OCI-LY7 (cell line): ENCODE measurements at regions not wholly inside any gene's neighbourhood (a gene's known extent, or its start where the extent isn't known, plus 50 kb on each side); places are given as distances from the start of the nearest gene placed in this dataset.

Source experiments
- BruUV-seq: library from RNA; stranded (reverse); fragments of 400-500 nt; replicated peaks from 2 replicates; lab custom pipeline; 2021; lab: Mats Ljungman, UMichigan
- CTCF ChIA-PET: fragments of 300-600 bp; sonication (Branson Sonifier 250); formaldehyde crosslinking; loops from one replicate; lab custom pipeline; 2022; ENCODE audit warnings: antibody characterized with exemption; ENCODE audit not compliant: unreplicated experiment; lab: Charles Lee
- POLR2A ChIA-PET: fragments of 300-600 bp; sonication (Branson Sonifier 250); formaldehyde crosslinking; loops from one replicate; lab custom pipeline; 2022; ENCODE audit warnings: antibody characterized with exemption; lab: Charles Lee
- DNase-seq: peaks from one replicate; pipeline ENCODE4 v3.0.0-alpha.2; 2015; ENCODE audit warnings: low spot score
- H2AFZ ChIP-seq: fragments of 200-600 bp; sonication (generic), shearing (Covaris generic); 2 replicates; pipeline ENCODE4 v1.6.1; 2014; ENCODE audit warnings: mild to moderate bottlenecking, antibody characterized with exemption, low read length, moderate library complexity
- H3K27ac ChIP-seq: fragments of 200-600 bp; sonication (generic); 2 replicates; pipeline ENCODE4 v1.5.1; 2014; ENCODE audit warnings: mixed run types, low read depth, mild to moderate bottlenecking, moderate library complexity, low read length, inconsistent platforms; ENCODE audit not compliant: poor library complexity, severe bottlenecking
- H3K36me3 ChIP-seq: fragments of 200-600 bp; sonication (generic); 2 replicates; pipeline ENCODE4 v1.6.1; 2014; ENCODE audit warnings: mild to moderate bottlenecking, antibody characterized with exemption, low read length, moderate library complexity, mixed read lengths; ENCODE audit not compliant: insufficient read depth
- H3K4me1 ChIP-seq: fragments of 200-600 bp; sonication (generic); 2 replicates; pipeline ENCODE4 v1.5.1; 2014; ENCODE audit warnings: mild to moderate bottlenecking, low read length; ENCODE audit not compliant: insufficient read depth, poor library complexity, severe bottlenecking
- H3K4me2 ChIP-seq: fragments of 200-600 bp; sonication (generic); 2 replicates; pipeline ENCODE4 v1.6.1; 2014; ENCODE audit warnings: mild to moderate bottlenecking, low read length
- H3K4me3 ChIP-seq: fragments of 200-600 bp; sonication (generic); 2 replicates; pipeline ENCODE4 v1.5.1; 2014; ENCODE audit warnings: mild to moderate bottlenecking, low read depth, low read length; ENCODE audit not compliant: poor library complexity, severe bottlenecking
- H3K79me2 ChIP-seq: fragments of 200-600 bp; sonication (generic); 2 replicates; pipeline ENCODE4 v1.6.1; 2016; ENCODE audit warnings: low read depth, mild to moderate bottlenecking, low read length, moderate library complexity, mixed read lengths; ENCODE audit not compliant: insufficient read depth
- H3K9me2 ChIP-seq: fragments of 200-600 bp; sonication (generic); 2 replicates; pipeline ENCODE4 v1.6.1; 2016; ENCODE audit warnings: mild to moderate bottlenecking, low read length, mixed read lengths; ENCODE audit not compliant: insufficient read depth
- H3K9me3 ChIP-seq: fragments of 200-600 bp; sonication (generic); 2 replicates; pipeline ENCODE4 v1.6.1; 2014; ENCODE audit warnings: mild to moderate bottlenecking, mixed run types, low read length, mixed read lengths
- H4K20me1 ChIP-seq: fragments of 200-600 bp; sonication (generic); 2 replicates; pipeline ENCODE4 v1.6.1; 2014; ENCODE audit warnings: mild to moderate bottlenecking, antibody characterized with exemption, low read length, moderate library complexity, mixed read lengths; ENCODE audit not compliant: insufficient read depth
- EZH2phosphoT487 ChIP-seq: fragments of 200-600 bp; sonication (generic); IDR thresholded peaks from 2 replicates; pipeline ENCODE4 v1.6.1; 2018; ENCODE audit warnings: low read depth, borderline replicate concordance, mild to moderate bottlenecking, mixed run types, antibody characterized with exemption, low read length, moderate library complexity, mixed read lengths
- intact Hi-C: fragments of 100-400 bp; cut with micrococcal nuclease; formaldehyde crosslinking; loops from one replicate; pipeline ENCODE4 v1.10.0; 2022; ENCODE audit not compliant: unreplicated experiment
- TF ChIP-seq, protein P1 (sequence below): fragments of 200-600 bp; sonication (generic); conservative IDR thresholded peaks from 2 replicates; pipeline ENCODE4 v1.5.1; 2014; ENCODE audit warnings: mild to moderate bottlenecking, antibody characterized with exemption, low read length, moderate library complexity, mixed read lengths

- Histone ChIP-seq H3K4me3 (no peak overlapping the region), H4K20me1 (no peaks in the 10 kb centered on the region), H3K79me2 (no peaks in the 10 kb centered on the region), H3K9me2 (no peaks in the 10 kb centered on the region), H3K4me2 (no peak overlapping the region), H2AFZ (no peak overlapping the region), H3K4me1 (no peaks in the 10 kb centered on the region), H3K27ac (no peak overlapping the region), H3K36me3 (no peaks in the 10 kb centered on the region), H3K9me3 (no peaks in the 10 kb centered on the region)
- ChIA-PET CTCF (no interaction called here), POLR2A (no interaction called here)
- intact Hi-C loops = no loop called here
- no peak for DNase-seq
- BruUV-seq = no TSS peak
- TF ChIP-seq, protein P1, sequence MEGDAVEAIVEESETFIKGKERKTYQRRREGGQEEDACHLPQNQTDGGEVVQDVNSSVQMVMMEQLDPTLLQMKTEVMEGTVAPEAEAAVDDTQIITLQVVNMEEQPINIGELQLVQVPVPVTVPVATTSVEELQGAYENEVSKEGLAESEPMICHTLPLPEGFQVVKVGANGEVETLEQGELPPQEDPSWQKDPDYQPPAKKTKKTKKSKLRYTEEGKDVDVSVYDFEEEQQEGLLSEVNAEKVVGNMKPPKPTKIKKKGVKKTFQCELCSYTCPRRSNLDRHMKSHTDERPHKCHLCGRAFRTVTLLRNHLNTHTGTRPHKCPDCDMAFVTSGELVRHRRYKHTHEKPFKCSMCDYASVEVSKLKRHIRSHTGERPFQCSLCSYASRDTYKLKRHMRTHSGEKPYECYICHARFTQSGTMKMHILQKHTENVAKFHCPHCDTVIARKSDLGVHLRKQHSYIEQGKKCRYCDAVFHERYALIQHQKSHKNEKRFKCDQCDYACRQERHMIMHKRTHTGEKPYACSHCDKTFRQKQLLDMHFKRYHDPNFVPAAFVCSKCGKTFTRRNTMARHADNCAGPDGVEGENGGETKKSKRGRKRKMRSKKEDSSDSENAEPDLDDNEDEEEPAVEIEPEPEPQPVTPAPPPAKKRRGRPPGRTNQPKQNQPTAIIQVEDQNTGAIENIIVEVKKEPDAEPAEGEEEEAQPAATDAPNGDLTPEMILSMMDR = no peak
- TF ChIP-seq EZH2phosphoT487 = no peak
These were observed 1139.5 kb downstream of the FAM133A start for GRCh38 chrX:94813541-94813940.

GRCh38 chrX:94814216-94814615 is 1140.2 kb downstream of the FAM133A start:
- Histone ChIP-seq H3K4me1 (no peaks in the 10 kb centered on the region), H4K20me1 (no peaks in the 10 kb centered on the region), H3K79me2 (no peaks in the 10 kb centered on the region), H2AFZ (no peak overlapping the region), H3K27ac (no peak overlapping the region), H3K9me3 (no peaks in the 10 kb centered on the region), H3K4me3 (no peak overlapping the region), H3K4me2 (no peak overlapping the region), H3K36me3 (no peaks in the 10 kb centered on the region), H3K9me2 (no peaks in the 10 kb centered on the region)
- TF ChIP-seq, protein P1 = no peak
- no peak for TF ChIP-seq EZH2phosphoT487
- no TSS peak for BruUV-seq
- intact Hi-C loops = no loop called here
- ChIA-PET POLR2A (no interaction called here), CTCF (no interaction called here)
- no peak for DNase-seq

- no peaks in the 10 kb centered on the region for H3K36me3 ChIP-seq
- BruUV-seq = no TSS peak
- no peaks in the 10 kb centered on the region for H3K9me3 ChIP-seq
- ChIA-PET CTCF (no interaction called here), POLR2A (no interaction called here)
- no peaks in the 10 kb centered on the region for H3K9me2 ChIP-seq
- TF ChIP-seq, protein P1 = no peak
- TF ChIP-seq EZH2phosphoT487 = no peak
- H3K4me2 ChIP-seq = no peak overlapping the region
- intact Hi-C loops = no loop called here
- H3K79me2 ChIP-seq = no peaks in the 10 kb centered on the region
- DNase-seq = no peak
- H4K20me1 ChIP-seq = no peaks in the 10 kb centered on the region
- H3K27ac ChIP-seq = no peak overlapping the region
- no peak overlapping the region for H3K4me3 ChIP-seq
- no peaks in the 10 kb centered on the region for H3K4me1 ChIP-seq
- H2AFZ ChIP-seq = no peak overlapping the region
These were observed 1156.7 kb downstream of the FAM133A start for GRCh38 chrX:94830717-94831116.
